ENCODE measurements at regions not wholly inside any gene's neighbourhood (a gene's known extent, or its start where the extent isn't known, plus 50 kb on each side); places are given as distances from the start of the nearest gene placed in this dataset.
A peak's percentile ranks its signal among the peaks of the same experiment; 100 is the strongest.
"Not testable (repeated sequence)": the region's sequence is repeated elsewhere in the genome, so short reads cannot be mapped to it uniquely, and the experiment has no call there.

DNA sequence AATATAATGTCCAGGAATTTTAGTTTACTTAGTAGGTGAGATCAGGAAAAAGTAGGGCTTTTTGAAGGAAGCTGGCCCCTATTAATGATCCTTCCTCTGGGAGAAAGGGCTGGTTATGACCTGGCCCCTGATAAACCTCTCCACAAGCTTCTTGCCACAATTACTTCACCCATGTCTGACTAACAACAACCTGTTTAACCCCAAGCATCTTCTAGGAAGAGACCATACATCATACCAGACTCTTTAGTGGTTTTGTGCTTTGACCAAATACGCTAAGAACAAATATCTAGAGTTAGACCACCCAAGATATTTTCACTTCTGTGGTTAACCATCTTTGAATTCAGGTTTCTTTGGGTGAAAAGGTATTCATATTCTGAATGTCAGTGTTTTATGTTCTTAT lies 174.0 kb upstream of the SLC27A6 start:
- peak; percentile 31 for DNase-seq (ENCODE audit: low read depth, low spot score)

DNA sequence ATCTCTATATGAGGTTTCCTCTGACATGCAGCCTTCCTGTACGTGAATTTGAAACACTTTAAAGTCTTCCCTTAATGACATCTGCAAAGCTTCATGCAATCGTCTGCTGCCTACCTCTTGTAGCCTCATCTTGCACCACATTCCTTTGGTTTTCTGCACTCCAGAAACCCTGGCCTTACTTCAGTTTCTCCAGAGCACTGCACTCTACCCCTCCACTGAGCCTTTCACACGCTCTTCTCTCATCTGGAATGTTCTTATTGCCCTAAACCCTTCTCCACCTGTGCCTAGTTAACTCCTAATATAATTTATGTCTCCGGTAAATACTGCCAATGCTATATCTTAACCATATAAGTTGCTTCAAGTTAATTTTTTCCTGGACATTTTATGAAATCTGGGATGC lies 168.8 kb upstream of the SLC27A6 start:
- no peak for DNase-seq (ENCODE audit: low read depth, low spot score)

DNA sequence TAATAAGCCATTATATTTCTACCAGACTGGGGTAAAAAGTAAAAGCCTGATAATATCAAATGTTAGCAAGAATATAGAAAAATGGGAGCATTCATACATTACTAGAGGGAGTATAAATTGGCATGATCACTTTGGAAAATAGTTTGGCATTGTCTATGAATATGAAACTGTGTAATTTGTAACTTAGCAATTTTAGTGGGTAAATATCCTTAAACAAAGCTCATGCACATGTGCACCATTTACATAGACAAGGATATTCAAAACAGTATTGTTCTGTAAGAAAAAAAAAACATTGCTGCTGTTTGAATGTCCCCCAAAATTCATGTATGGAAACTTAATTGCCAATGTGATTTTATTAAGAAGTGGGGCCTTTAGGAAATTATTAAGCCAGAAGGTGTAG lies 166.4 kb upstream of the SLC27A6 start:
- no peak for DNase-seq (ENCODE audit: low read depth, low spot score)

DNA sequence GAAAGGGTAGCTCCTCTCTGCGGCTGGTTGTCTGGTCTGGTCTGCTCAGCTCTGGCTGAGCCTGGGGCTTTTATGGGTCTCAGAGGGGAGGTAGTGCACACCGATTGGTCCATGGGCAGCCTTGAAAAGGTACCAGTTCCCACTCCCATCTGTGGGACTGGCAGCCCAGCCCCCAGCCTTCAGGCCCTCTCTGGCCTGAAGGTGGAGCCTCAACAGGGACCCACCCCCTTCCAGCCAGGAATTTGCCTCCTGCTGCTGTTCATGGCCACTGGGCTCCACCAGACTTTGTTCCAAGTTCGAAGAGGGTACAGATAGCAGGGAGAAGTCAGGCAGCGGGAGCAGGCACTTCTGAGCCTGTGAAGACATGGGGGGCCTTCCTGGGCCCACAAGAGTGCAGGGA lies 165.3 kb upstream of the SLC27A6 start:
- no peak for DNase-seq (ENCODE audit: low read depth, low spot score)

DNA sequence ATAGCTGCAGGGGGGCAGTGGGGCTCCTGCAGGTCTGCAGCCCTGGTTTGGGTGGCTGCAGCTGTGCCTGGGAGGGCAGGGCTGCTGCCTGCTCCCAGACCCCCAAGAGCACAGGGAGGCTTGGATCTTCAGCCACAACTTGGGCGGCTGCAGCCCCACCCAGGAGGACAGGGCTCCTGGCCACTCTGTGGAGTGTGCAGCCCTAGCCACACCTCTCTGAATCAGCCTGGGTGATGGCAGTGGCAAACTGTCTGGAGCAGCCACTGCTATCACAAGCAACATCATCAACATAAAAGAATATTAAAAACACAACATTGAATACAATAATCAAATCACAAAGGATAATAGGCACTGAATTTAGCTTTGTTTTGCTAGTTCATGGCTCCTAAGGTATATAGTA lies 164.9 kb upstream of the SLC27A6 start:
- no peak for DNase-seq (ENCODE audit: low read depth, low spot score)

DNA sequence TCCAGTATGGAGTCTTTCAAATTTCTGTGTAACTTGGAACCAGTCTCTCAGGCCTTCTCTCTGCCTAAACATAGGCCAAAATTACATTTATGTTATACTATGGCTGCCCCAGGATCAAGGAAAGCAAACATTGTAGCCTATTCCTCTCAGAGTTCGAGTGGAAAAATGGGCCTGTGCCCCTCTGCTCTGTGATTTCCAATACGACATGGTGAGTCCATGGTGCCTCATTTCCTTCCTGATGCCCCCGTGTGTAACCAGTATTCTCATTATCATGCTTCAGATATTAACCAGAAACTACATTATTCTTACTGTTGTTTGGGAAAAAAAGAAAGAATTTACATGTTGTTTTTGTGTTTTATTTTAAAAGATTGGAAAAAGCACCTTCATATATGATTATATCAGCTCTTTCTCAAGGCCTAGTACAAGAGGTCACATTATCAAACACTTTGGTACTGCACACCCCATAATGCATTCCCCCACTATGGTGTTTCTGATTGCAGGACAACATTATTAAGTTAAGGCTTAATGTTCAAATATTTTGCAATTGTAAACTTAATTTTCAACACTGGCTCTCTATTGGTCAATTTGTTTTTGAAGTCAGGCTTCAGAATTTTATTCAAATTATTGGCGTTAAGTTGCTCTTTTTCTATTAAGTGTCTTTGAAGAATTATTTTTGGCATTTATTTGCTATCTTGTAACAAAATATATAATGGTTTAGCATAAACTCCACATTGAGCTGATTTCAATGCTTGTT lies 151.8 kb upstream of the SLC27A6 start:
- DNase-seq (ENCODE audit: low read depth, low spot score) = no peak

DNA sequence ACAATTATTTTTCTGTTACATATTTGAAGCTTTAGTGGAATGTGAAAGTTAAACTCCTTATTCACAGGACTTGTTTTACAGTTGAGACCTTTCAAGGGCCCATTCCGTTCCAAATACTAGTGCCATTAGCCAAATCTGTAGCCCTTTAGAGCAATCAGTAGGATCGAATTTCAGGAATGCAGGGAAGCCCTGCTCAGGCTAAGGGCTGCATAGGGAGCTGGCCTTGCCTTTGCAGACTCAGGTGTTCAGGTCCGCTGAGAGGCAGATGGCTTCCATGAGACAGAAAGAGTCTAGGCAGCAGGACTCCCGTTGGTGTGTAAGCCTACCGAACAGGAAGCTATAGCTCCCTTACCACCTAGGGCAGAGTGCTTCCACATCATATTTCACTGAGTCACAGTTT lies 150.1 kb upstream of the SLC27A6 start:
- no peak for DNase-seq (ENCODE audit: low read depth, low spot score)

DNA sequence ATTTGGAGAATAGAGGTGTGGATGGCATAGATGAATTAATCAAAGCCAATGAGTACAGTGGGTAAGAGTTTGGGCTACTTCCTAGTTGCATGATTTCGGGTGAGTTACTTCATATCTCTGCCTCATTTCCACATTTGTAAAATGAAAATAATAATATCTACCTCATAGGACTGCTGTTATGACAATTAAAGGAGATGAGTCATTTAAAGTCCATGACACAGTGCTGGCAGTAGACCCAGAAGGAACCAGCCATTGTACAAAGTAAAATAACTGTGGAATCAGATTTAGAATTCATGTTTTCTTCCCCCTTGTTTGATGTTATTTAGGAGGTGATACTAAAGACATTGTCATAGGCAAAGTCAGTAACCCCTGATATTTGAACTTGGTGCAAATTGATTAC lies 139.5 kb upstream of the SLC27A6 start:
- peak; percentile 45 for DNase-seq (ENCODE audit: low read depth, low spot score)

DNA sequence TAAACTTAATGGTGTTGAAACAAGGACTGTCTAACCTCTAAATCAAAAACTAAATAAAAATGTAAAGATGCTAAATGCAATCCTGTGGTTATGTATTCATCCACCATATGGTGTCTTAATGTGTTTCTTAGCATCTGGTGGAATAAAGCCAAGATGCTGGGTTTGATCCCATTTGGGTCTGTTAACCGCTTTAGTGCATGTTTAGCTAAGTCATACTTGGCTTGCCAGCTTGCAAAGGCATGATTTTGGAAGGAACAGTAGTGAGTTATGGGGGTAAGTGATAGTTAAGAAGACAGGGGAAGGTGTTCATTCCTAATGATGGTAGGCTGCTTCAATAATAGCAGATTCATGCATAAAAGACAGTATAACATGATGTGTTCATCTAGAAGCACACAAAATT lies 139.0 kb upstream of the SLC27A6 start:
- DNase-seq (ENCODE audit: low read depth, low spot score) = no peak

DNA sequence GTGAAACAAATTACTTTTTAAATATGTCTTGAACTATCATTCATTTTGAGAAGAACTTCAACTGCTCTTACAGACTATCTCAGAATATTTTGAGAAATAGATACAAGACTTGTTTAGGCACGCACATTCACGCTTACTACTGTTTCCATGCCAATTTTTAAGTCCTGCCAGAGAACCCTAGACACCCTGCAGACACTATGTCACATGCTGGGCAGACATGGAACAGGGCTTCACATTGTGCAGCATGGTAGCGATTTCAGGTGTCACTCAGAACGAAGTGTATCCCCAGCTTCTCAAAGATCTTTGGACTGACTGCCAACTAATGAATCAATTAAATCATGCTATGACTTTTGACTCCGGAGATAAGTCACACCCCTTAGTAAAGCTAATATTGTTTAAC lies 128.7 kb upstream of the SLC27A6 start:
- DNase-seq (ENCODE audit: low read depth, low spot score) = no peak

DNA sequence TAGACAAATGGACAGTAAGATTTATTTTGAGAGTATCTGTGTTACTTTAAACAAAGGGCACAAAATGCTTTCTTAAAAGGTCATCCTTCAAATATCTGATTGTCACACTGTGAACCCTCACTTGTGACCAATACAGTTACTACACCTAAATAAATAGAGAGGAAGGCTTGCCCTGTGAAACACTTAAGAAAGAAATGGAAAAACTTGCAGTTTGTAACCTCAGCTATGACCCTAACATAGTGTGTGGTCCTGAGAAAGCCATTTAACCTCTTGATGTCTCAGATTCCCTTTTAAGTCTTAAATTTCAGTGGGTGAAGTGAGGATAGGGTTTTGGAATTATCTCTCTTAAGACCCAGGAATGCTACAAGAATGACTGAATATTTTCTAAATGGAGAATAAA lies 126.7 kb upstream of the SLC27A6 start:
- DNase-seq (ENCODE audit: low read depth, low spot score) = no peak

DNA sequence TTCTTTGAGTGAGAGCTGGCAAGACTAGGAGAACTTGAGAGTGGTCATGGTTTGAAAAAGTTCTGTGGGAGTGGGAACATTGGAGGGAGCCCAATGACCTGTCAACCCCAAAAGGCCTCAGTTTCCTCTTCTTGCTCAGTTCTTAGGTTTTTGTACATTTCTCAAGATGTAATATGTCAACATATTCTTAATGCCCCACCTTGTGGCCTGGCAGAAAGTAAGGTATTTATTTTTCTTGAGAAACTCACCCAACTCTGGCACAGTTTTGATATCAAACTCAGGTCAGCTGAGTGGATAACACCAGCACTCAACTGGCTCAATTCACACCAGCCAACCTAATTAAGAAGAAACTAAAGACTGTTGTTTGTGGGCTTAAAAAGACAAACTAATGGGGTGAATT lies 123.0 kb upstream of the SLC27A6 start:
- peak; percentile 44 for DNase-seq (ENCODE audit: low read depth, low spot score)

DNA sequence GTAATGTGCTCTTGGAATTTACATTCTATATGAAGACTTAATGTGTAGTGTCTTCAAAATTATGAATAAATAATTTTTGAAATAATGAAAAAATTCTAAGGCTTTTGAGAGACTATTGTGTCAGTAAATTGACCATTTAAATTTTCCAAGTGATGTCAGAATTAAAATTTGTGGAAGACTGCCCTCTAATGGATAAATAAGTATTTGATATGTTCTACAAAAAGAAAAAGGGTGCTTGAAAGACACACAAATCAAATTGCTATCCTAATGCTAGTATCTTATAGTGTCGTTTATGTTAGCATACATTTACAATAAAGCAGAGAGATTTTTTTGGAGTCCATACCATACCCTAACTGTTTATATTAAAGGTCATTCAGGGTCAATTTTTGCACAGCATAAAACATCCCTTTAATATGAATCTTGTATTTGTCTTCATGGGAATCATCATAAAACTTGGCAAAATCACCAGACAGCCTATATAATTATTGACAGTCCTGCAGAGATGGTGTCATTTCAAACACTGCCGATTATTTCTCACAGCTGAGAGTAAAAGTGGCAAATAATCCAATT lies 120.8 kb upstream of the SLC27A6 start:
- DNase-seq (ENCODE audit: low read depth, low spot score) = peak; percentile 48

DNA sequence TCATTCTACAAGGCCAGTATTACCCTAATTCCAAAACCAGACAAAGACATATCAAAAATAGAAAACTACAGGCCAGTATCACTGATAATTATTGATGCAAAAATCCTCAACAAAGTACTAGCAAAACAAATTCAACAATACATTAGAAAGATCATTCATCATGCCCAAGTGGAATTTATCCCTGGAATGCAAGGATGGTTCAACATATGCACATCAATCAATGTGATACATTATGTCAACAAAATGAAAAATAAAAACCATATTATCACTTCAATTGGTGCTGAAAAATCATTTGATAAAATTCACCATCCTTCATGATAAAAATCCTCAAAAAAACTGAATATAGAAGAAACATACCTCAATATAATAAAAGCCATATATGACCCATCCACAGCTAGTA lies 115.2 kb upstream of the SLC27A6 start:
- DNase-seq (ENCODE audit: low read depth, low spot score) = no peak

DNA sequence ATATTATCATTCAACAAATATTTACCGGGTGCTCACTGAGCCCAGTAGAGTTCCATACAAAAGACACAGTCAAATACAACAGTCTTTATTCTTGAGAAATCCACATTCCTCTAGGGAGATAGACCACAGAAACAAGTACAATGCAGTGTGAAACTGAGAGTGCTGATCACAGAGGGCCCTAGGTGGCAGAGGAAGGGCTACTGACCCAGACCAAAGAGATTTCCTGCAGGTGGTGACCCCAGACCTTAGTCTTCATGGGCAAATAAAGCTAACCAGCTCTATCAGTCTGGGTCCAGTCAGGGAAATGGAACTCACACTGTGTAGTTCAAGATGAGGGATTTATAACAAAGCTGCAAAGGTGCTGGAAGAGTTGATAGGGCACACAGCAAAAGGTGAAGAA lies 110.4 kb upstream of the SLC27A6 start:
- no peak for DNase-seq (ENCODE audit: low read depth, low spot score)

DNA sequence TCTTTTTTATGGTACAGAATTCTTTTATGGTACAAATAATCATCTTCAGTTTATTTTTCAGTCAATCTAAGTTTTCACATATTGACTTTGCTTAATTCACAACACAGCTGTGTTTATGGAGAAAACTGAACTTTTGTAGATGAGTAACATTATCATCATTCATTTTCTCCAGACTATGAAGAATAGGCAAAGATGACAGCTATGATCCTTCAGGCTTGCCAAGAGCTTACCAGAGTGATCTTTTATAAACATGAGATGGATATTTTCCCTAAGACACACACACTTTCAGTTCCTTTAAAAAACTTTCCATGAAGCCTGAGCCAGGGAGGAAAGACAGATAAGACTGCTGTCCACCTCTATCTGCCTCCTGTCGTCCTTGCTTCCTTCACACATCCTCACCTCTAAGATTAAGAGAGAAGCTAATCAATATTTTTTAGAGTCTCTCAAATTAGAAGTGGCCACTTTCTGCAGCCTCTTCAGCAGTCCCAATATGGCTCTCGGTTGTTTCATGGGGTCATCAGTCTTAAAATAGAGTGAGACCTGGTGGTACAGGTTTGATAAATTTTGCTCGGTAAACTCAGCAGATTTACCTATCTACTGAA lies 108.1 kb upstream of the SLC27A6 start:
- DNase-seq (ENCODE audit: low read depth, low spot score) = no peak

DNA sequence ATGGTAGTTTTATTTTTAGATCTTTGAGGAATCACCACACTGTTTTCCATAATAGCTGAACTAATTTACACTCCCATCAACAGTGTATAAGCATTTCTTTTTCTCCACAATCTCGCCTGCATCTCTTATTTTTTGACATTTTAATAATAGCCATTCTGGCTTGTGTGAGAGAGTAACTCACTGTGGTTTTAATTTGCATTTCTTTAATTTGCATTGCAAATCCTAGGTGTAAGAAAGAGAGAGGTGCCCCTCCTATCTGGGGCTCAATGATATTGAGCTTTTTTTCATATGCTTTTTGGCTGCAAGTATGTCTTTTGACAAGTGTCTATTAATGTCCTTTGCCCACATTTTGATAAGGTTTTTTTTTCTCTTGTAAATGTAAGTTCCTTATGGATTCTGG lies 106.3 kb upstream of the SLC27A6 start:
- no peak for DNase-seq (ENCODE audit: low read depth, low spot score)

DNA sequence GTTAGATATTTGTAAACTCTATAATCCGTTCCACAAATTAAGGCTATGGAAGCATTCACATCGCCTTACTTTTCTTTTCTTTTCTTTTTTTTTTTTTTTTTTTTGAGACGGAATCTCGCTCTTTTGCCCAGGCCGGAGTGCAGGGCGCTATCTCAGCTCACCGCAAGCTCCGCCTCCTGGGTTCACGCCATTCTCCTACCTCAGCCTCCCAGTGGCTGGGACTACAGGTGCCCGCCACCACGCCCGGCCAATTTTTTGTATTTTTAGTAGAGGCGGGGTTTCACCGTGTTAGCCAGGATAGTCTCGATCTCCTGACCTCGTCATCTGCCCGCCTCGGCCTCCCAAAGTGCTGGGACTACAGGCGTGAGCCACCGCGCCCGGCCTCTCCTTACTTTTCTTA lies 104.1 kb upstream of the SLC27A6 start:
- not testable (repeated sequence) for DNase-seq (ENCODE audit: low read depth, low spot score)

DNA sequence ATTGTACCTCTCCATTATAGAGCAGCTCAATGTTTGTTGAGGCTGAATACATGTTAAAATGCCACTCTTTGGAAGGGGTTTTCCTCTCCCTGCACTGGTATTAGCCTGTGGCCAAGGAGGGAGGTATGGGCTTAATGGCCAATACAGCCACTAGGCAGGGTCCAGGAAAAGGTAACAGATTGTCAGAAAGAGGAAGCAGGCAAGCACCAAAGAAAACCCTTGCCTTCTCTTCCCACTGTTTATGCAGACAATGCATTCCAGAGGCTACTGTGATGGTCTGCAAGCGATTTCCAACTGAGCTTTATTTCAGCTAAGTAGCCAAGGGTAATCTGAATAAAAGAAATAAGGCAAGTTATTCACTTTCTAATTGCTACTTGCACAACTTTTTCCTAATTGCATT lies 95.3 kb upstream of the SLC27A6 start:
- DNase-seq (ENCODE audit: low read depth, low spot score) = no peak

DNA sequence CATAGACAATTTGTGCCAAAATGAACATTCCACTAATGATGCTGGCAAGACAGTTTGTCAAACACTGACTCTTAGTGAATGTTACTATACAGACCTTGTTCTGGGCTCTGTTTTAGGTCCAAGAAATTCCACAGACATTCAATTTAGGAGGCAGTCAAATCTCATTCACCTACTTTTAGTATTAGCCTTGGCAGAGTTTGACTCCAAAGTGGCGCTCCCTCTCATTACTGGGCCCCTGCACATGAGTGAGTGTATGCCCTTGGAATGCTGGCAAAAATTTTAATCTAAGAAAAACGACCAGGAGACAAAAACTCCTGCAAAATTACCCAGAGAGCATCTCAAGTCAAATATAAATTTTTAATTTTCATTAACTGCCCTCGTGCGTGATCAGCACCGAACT lies 94.9 kb upstream of the SLC27A6 start:
- peak; percentile 84 for DNase-seq (ENCODE audit: low read depth, low spot score)

DNA sequence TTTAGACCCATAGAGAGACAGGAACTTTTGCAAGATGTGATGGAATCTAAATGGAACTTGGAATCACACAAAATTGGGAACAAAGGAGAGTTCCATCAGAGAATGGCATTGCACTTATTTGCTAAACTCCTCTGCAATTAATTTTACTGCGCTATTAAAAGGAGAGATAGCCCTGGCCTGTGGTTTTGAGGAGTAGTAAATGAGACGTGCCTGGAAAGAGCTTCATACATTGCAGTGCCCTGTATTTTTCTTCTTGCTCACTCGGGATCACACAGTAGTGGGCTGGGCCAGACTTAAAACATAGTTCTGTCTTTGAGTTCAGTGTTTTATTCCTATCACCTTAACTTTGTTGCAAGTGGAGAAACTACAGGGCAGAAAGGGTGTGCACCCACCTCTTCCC lies 94.4 kb upstream of the SLC27A6 start:
- peak; percentile 51 for DNase-seq (ENCODE audit: low read depth, low spot score)

DNA sequence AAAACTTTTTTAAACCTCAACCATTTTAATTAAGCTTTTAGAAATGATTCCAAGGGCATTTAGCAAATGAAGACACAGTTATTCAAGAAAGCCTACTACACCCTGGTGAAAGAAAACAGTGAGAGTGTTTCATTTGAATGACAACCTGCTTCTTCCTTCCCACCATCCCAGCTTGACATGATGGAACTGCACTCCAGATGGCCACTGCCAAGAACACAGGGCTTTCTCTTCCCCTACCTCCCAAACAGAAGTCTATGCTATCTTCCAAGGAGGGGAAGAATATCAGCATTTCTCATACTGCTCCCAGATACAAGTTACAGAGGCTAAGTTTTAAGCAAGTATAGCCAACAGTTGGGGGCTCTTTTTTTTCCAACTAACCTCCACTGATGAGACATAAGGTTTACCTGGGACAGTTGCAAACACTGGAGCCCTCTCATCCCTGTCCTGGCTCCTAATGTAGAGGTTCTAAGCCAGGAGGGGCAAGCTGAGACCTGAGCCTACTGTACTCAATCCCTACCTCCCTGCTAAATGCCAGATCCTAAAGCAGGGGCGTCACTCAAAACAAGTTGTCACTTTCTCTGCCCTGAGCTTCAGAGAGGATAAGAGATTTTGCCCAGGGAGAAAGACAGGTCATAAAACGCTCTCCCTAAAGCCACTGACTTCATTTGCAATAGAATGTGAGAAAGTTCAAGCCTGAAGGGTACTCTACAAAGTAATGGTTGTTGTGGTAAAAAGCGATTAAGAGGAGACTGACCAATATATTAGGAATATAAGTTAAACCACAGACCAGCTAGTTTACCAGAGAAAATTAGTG lies 88.5 kb upstream of the SLC27A6 start:
- DNase-seq (ENCODE audit: low read depth, low spot score) = no peak

DNA sequence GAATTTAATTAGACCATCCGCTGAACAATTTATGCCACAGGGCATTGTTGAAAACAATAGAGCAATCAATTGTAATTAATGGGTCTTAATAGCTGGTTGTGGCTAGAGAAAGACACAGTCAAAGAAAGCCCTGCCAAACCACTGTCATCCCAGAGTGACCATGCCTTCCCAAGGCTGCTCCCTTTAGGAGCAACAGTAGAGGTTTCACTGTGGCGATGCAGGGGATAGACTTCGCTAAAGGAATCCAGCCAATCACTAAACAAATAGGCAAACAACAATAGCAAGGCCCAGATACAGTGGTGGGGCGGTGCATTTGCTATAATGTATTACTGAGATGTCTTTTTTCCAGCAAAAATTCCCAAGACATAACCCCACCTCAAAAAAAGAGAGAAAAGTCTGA lies 87.8 kb upstream of the SLC27A6 start:
- no peak for DNase-seq (ENCODE audit: low read depth, low spot score)
